Karpas-422 (cell line): ENCODE measurements at regions not wholly inside any gene's neighbourhood (a gene's known extent, or its start where the extent isn't known, plus 50 kb on each side); places are given as distances from the start of the nearest gene placed in this dataset.

Source experiments
- DNase-seq: peaks from one replicate; pipeline ENCODE4 v3.0.0-alpha.2; 2015
- H2AFZ ChIP-seq: fragments of 200-600 bp; sonication (generic); 2 replicates; pipeline ENCODE4 v1.6.1; 2014; ENCODE audit warnings: antibody characterized with exemption, low read length, mixed read lengths
- H3K27ac ChIP-seq: fragments of 200-600 bp; sonication (generic); 2 replicates; pipeline ENCODE4 v1.5.1; 2014; ENCODE audit warnings: mild to moderate bottlenecking, low read length, moderate library complexity
- H3K27me3 ChIP-seq: fragments of 200-600 bp; sonication (generic); 2 replicates; pipeline ENCODE4 v1.6.1; 2014; ENCODE audit warnings: low read length, mixed read lengths
- H3K36me3 ChIP-seq: fragments of 200-600 bp; sonication (generic); 2 replicates; pipeline ENCODE4 v1.6.1; 2014; ENCODE audit warnings: low read length, mixed read lengths; ENCODE audit not compliant: insufficient read depth
- H3K4me1 ChIP-seq: fragments of 200-600 bp; sonication (generic); 2 replicates; pipeline ENCODE4 v1.6.1; 2014; ENCODE audit warnings: mild to moderate bottlenecking, low read length, mixed read lengths
- H3K4me2 ChIP-seq: fragments of 200-600 bp; sonication (generic); 2 replicates; pipeline ENCODE4 v1.6.1; 2014; ENCODE audit warnings: low read length, low read depth, mild to moderate bottlenecking; ENCODE audit not compliant: poor library complexity, severe bottlenecking
- H3K4me3 ChIP-seq: fragments of 200-600 bp; sonication (generic); 2 replicates; pipeline ENCODE4 v1.5.1; 2014; ENCODE audit warnings: mild to moderate bottlenecking, antibody characterized with exemption, low read length, mixed read lengths
- H3K79me2 ChIP-seq: fragments of 200-600 bp; sonication (generic); 2 replicates; pipeline ENCODE4 v1.6.1; 2014; ENCODE audit warnings: mild to moderate bottlenecking, low read length, mixed read lengths
- H3K9ac ChIP-seq: fragments of 200-600 bp; sonication (generic); 2 replicates; pipeline ENCODE4 v1.6.0; 2014; ENCODE audit warnings: low read length
- H3K9me2 ChIP-seq: fragments of 200-600 bp; sonication (generic), shearing (Covaris generic); replicated peaks from 2 replicates; pipeline ENCODE4 v1.6.0; 2014; ENCODE audit warnings: mild to moderate bottlenecking, low read length, moderate library complexity; ENCODE audit not compliant: insufficient read depth
- H3K9me3 ChIP-seq: fragments of 300-700, 200-600 bp; sonication (generic); 2 replicates; pipeline ENCODE4 v1.6.1; 2014; ENCODE audit warnings: low read length, mixed read lengths
- H4K20me1 ChIP-seq: fragments of 200-600 bp; sonication (generic); 2 replicates; pipeline ENCODE4 v1.6.1; 2014; ENCODE audit warnings: mild to moderate bottlenecking, antibody characterized with exemption, low read length, low read depth; ENCODE audit not compliant: insufficient read depth

DNA sequence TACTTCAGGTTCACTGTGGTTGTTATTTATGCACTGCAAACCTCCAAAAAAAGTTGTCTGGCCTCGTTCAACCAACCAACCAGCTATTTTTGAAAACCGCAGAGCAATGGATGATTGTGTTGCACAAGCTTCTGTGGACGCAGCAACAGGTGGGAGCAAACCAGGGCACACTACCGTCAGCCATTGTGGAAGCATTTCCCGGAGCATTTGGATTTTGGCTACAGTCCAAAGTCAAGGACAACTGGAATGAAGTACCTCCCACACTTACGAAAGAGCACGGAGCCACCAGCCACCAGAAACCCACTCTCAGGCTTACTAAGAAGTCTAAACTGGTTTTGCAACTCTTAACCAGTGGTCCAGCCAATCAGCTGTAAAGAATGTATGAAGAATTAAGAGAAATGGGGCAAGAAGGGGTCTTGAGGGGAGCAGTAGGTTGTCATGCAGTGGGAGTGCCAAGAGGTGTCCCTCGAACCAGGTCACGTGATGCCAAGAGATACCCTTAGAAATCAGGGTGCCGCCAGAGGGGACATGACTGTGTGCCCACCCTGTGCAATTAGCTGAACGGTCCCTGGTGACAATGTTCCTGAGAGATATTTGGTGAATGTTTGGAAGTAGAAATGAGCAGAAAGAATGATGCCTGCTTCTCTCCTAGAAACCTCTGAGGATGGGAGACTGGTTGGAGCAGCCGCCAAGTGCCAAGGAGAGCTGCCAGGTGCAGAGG is 68.9 kb upstream of the PCSK6 start:
- no peaks in the 10 kb centered on the region for H3K9me3 ChIP-seq
- H3K9me2 ChIP-seq = no peaks in the 10 kb centered on the region
- H3K36me3 ChIP-seq = no peaks in the 10 kb centered on the region
- H3K4me2 ChIP-seq = no peak overlapping the region
- no peak overlapping the region for H3K4me3 ChIP-seq
- no peaks in the 10 kb centered on the region for H4K20me1 ChIP-seq
- H3K9ac ChIP-seq = no peak overlapping the region
- H2AFZ ChIP-seq = no peak overlapping the region
- H3K4me1 ChIP-seq = peaks cover 7% of the 10 kb centered on the region
- H3K27me3 ChIP-seq = no peaks in the 10 kb centered on the region
- no peak for DNase-seq
- H3K27ac ChIP-seq = no peak overlapping the region
- no peaks in the 10 kb centered on the region for H3K79me2 ChIP-seq

DNA sequence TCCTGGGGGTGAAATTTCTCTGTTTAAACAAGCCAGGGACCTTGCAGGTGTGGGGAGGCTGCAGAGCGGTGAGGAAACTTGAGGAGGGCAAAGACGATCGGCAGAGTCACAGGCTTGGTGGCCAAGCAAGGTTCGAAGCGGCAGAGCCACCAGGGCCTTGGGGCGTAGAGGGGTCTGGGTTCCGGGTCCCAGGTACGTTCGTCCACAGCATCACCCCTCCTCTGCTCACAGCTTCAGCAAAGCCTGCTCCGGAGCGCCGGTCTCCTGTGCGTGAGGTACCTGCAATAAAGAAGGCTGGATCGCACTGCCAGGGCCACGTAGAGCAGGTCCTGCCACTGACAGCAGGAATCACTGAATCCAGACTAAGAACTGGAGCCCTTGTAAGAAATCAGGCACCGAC is 66.8 kb upstream of the PCSK6 start:
- Histone ChIP-seq H3K4me1 (peaks cover 7% of the 10 kb centered on the region), H3K9ac (no peak overlapping the region), H3K9me3 (no peaks in the 10 kb centered on the region), H3K9me2 (no peaks in the 10 kb centered on the region), H3K4me3 (no peak overlapping the region), H3K36me3 (no peaks in the 10 kb centered on the region), H3K4me2 (no peak overlapping the region), H3K79me2 (no peaks in the 10 kb centered on the region), H4K20me1 (no peaks in the 10 kb centered on the region), H3K27ac (no peak overlapping the region), H2AFZ (no peak overlapping the region), H3K27me3 (no peaks in the 10 kb centered on the region)
- no peak for DNase-seq

DNA sequence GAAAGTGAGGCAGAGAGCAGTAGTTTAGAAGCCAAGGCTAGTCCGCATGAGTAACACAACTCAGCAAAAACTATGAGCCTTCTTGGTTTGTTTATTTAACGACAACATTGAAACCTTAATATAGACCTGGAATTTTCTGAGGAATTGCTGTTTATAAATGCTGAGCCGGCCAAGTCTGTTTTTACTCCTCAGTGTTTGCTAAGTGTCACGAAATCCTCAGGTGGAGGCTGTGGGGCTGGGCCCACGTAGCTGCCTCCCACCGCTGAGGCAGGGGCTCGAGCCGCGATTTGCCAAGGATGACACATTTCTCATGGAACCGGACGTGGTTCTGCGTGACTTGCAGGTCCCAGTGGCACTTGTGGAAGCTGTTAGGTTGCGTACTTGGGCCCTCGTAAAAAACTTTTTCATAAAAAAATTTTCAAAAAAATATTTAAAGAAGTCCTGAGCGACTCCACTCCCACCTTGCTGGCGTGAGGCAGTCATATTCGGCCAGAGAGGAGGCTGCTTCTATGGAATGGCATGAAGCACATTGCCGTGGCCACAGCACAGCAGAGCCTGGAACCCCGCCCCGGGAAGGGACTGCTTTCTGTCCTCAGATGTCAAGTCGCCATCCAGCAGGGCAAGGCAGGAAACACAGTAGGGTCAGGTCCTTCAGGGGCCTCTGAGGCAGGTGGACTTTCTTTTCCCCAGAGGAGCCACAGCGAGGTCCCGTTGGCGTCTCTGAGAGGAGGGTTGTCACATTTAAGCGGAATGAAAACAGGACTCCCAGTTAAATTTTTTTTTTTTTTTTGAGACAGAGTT is 64.8 kb upstream of the PCSK6 start:
- Histone ChIP-seq H3K27ac (no peak overlapping the region), H2AFZ (no peak overlapping the region), H3K79me2 (no peaks in the 10 kb centered on the region), H3K9me3 (no peaks in the 10 kb centered on the region), H3K4me1 (no peaks in the 10 kb centered on the region), H3K9me2 (no peaks in the 10 kb centered on the region), H3K4me3 (no peak overlapping the region), H4K20me1 (no peaks in the 10 kb centered on the region), H3K9ac (no peak overlapping the region), H3K4me2 (no peak overlapping the region), H3K36me3 (no peaks in the 10 kb centered on the region), H3K27me3 (no peaks in the 10 kb centered on the region)
- DNase-seq = no peak

DNA sequence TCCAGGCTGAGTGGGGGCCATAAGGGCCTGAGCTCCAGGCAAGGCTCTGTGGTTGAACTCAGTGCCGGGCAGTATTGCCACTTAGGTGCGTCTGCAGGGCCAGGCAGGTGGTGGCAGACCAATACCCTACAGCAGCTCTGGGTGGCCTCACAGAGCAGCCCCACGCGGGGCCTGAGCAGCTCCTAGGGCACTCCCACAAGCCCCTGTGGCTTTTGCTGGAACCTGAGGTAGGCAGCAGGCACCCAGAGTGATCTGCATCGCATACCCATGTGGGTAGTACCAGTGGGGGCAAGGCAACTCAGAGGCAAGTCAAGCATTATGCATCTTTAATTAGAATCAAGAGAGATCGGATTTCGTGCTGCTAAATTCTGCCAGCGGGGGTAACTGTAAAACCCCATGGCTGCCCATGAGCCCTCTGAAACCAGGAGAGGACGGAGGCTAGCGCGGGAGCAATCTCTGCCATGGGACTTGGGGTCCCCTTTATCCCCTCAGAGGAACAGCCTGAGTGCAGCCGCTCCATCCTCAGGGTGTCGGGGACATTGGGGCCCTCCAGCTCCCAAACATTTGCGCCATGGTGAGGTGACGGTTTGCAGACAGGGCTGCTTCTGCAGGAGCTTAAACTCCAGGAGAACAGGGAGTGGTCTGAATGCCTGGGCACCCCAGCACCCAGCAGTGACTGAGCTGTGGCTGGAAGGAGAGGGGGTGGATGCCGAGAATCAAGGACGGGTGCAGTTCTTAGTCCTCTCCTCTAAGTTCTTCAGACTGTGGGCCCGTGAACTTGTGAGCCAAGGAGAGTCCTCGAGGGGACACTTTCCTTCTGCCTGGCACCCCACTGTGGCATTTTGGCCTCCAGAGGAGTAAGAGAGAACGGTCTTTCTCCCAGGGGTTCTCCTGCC is 62.4 kb upstream of the PCSK6 start:
- no peak for DNase-seq
- Histone ChIP-seq H3K9me2 (no peaks in the 10 kb centered on the region), H3K4me3 (no peak overlapping the region), H3K4me2 (no peak overlapping the region), H3K27ac (no peak overlapping the region), H2AFZ (no peak overlapping the region), H3K4me1 (no peaks in the 10 kb centered on the region), H3K9ac (no peak overlapping the region), H4K20me1 (no peaks in the 10 kb centered on the region), H3K79me2 (no peaks in the 10 kb centered on the region), H3K9me3 (no peaks in the 10 kb centered on the region), H3K36me3 (no peaks in the 10 kb centered on the region), H3K27me3 (no peaks in the 10 kb centered on the region)

DNA sequence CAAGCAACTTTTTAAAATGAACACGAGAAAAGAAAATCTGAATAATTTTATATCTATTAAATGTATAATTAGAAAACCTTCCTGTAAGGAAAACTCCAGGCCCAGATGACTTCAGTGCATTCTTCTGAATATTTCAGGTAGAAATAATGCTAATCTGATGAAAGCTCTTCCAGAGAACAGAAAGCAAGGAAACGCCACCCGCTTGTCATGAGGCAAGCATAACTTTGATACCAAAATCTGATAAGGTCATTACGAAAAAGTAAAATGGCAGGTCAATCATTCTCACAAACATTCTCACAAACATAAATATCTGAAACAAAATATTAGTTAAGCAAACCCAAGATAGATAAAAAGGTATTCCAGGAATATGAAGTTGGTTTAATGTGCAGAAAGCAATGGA is 60.6 kb upstream of the PCSK6 start:
- Histone ChIP-seq H3K9me3 (no peaks in the 10 kb centered on the region), H3K4me2 (no peak overlapping the region), H3K36me3 (no peaks in the 10 kb centered on the region), H2AFZ (no peak overlapping the region), H3K9ac (no peak overlapping the region), H3K4me1 (no peaks in the 10 kb centered on the region), H4K20me1 (no peaks in the 10 kb centered on the region), H3K27me3 (no peaks in the 10 kb centered on the region), H3K4me3 (no peak overlapping the region), H3K27ac (no peak overlapping the region), H3K79me2 (no peaks in the 10 kb centered on the region), H3K9me2 (no peaks in the 10 kb centered on the region)
- DNase-seq = no peak

DNA sequence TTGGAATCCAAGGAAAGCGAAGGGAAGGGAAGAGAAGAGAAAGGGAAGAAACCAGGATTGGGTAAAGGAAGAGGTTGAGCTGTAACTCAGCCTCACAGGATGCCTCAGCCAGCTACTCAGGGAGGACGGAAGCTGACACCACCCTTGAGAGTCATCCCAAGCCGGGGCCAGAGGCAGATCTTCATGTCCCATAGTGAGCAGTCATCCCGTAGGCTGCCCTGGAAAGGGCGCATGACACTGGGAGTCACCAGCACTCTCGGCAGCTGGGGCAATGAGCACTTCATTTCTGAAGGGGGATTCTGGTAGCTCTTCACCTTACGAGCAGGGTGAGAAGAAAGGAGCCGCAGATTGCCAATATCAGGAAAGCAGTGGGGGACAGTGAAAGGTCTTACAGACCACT is 60.1 kb upstream of the PCSK6 start:
- no peak overlapping the region for H3K4me2 ChIP-seq
- no peaks in the 10 kb centered on the region for H3K36me3 ChIP-seq
- H3K9ac ChIP-seq = no peak overlapping the region
- H3K27ac ChIP-seq = no peak overlapping the region
- H2AFZ ChIP-seq = no peak overlapping the region
- H3K9me2 ChIP-seq = no peaks in the 10 kb centered on the region
- H4K20me1 ChIP-seq = no peaks in the 10 kb centered on the region
- no peaks in the 10 kb centered on the region for H3K9me3 ChIP-seq
- H3K79me2 ChIP-seq = no peaks in the 10 kb centered on the region
- H3K4me3 ChIP-seq = no peak overlapping the region
- no peaks in the 10 kb centered on the region for H3K27me3 ChIP-seq
- H3K4me1 ChIP-seq = no peaks in the 10 kb centered on the region
- DNase-seq = no peak

DNA sequence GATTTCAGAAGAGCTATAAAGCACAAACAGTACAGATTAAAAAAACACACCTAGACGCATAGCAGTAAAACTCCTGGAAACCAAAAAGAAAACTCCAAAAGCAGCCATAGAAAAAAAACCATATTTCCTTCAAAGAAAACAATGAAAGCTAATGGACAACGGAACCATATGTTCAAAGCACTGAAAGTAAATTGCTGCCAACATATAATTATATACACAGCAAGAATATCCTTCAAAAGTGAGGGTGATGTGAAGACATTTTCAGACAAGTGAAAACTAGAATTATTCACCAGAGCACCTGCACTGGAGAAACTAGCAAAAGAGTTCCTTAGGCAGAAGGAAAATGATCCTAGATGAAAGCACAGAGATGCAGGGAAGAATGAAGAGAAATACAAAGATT is 58.2 kb upstream of the PCSK6 start:
- Histone ChIP-seq H3K36me3 (no peaks in the 10 kb centered on the region), H2AFZ (no peak overlapping the region), H3K9me3 (no peaks in the 10 kb centered on the region), H3K4me2 (no peak overlapping the region), H3K9ac (no peak overlapping the region), H3K4me1 (no peaks in the 10 kb centered on the region), H3K4me3 (no peak overlapping the region), H4K20me1 (no peaks in the 10 kb centered on the region), H3K79me2 (no peaks in the 10 kb centered on the region), H3K27me3 (no peaks in the 10 kb centered on the region), H3K9me2 (no peaks in the 10 kb centered on the region), H3K27ac (no peak overlapping the region)
- no peak for DNase-seq
